GM10248 (cell line): ENCODE measurements at regions not wholly inside any gene's neighbourhood (a gene's known extent, or its start where the extent isn't known, plus 50 kb on each side); places are given as distances from the start of the nearest gene placed in this dataset.

Experiments
- CTCF ChIA-PET: fragments of 300-600 bp; sonication (Branson Sonifier 250); formaldehyde crosslinking; extraction: SDS; loops from one replicate; lab custom pipeline; 2021; ENCODE audit warnings: antibody characterized with exemption; lab: Yijun Ruan, JAX
- POLR2A ChIA-PET: fragments of 350-650 bp; sonication (Branson Sonifier 250); formaldehyde crosslinking; extraction: SDS; loops from one replicate; lab custom pipeline; 2020; ENCODE audit warnings: antibody characterized with exemption; lab: Yijun Ruan, JAX
- DNase-seq: peaks from one replicate; pipeline ENCODE4 v3.0.0; 2012; ENCODE audit errors: extremely low spot score
- CTCF ChIP-seq: IDR thresholded peaks from 2 replicates; pipeline ENCODE4 v1.5.1; 2012; ENCODE audit warnings: mild to moderate bottlenecking, low read depth; ENCODE audit errors: extremely low read depth, missing control alignments, control extremely low read depth

- DNase-seq = no peak
- ChIA-PET POLR2A (no interaction called here), CTCF (no interaction called here)
- no peak for TF ChIP-seq CTCF
These were observed 237.2 kb upstream of the APCDD1 start for GRCh38 chr18:10217211-10217610.

GRCh38 chr18:10225300-10225699 is 229.1 kb upstream of the APCDD1 start:
- POLR2A ChIA-PET = no interaction called here
- DNase-seq = no peak

GRCh38 chr18:10226971-10227370 is 227.5 kb upstream of the APCDD1 start:
- POLR2A ChIA-PET = no interaction called here

More at GRCh38 chr18:10225300-10225699, 229.1 kb upstream of the APCDD1 start:
- CTCF ChIA-PET = interaction anchor here (1.3 kb wide), 1 partner anchor 11 kb away, joined by 6 read pairs; no protein-coding TSS in a partner anchor
- TF ChIP-seq CTCF = no peak

GRCh38 chr18:10228326-10228725 is 226.1 kb upstream of the APCDD1 start:
- DNase-seq = no peak
- ChIA-PET CTCF (interaction anchor here (1.3 to 2.0 kb wide), 2 partner anchors 14 to 74 kb away, joined by 3 to 5 read pairs; no protein-coding TSS in a partner anchor), POLR2A (no interaction called here)
- no peak for TF ChIP-seq CTCF

More at GRCh38 chr18:10226971-10227370, 227.5 kb upstream of the APCDD1 start:
- no peak for TF ChIP-seq CTCF
- CTCF ChIA-PET = no interaction called here
- no peak for DNase-seq

- no peak for TF ChIP-seq CTCF
- no peak for DNase-seq
- ChIA-PET CTCF (interaction anchor here (1.3 to 2.0 kb wide), 2 partner anchors 15 to 76 kb away, joined by 3 to 5 read pairs; no protein-coding TSS in a partner anchor), POLR2A (no interaction called here)
These were observed 225.0 kb upstream of the APCDD1 start for GRCh38 chr18:10229458-10229857.

GRCh38 chr18:10230072-10230471 is 224.4 kb upstream of the APCDD1 start:
- ChIA-PET POLR2A (no interaction called here), CTCF (interaction anchor here (2.0 kb wide), 1 partner anchor 16 kb away, joined by 5 read pairs; no protein-coding TSS in a partner anchor)
- TF ChIP-seq CTCF = no peak
- DNase-seq = no peak
